ENCODE measurements at regions not wholly inside any gene's neighbourhood (a gene's known extent, or its start where the extent isn't known, plus 50 kb on each side); places are given as distances from the start of the nearest gene placed in this dataset.
A peak's percentile ranks its signal among the peaks of the same experiment; 100 is the strongest.

- Histone ChIP-seq H3K36me3 (no peaks in the 10 kb centered on the region), H3K27me3 (no peaks in the 10 kb centered on the region), H3K9me3 (ENCODE audit: low read depth) (peaks cover 6% of the 10 kb centered on the region), H3K4me1 (no peaks in the 10 kb centered on the region), H3K27ac (no peak overlapping the region), H3K9ac (no peak overlapping the region), H2AFZ (replicated peaks) (no peak overlapping the region), H4K20me1 (ENCODE audit: low read depth) (no peaks in the 10 kb centered on the region), H3K79me2 (ENCODE audit: low read depth) (no peaks in the 10 kb centered on the region), H3F3A (ENCODE audit: low read depth) (no peaks in the 10 kb centered on the region), H3K4me3 (no peak overlapping the region), H3K4me2 (no peak overlapping the region)
- no peak for TF ChIP-seq CTCF (IDR thresholded peaks at IDR 0.05)
- TF ChIP-seq EZH2 (IDR thresholded peaks at IDR 0.05) = no peak
- no peak for TF ChIP-seq EZH2phosphoT487 (IDR thresholded peaks at IDR 0.05)
- DNase-seq (ENCODE audit: low spot score) = peak; percentile 10
- Mint-ChIP-seq H3K9me3 (peaks cover 8% of the 10 kb centered on the region), H3K27ac (no peak overlapping the region), H3K4me1 (no peaks in the 10 kb centered on the region), H3K36me3 (no peaks in the 10 kb centered on the region), H3K27me3 (ENCODE audit: insufficient read depth, low read depth) (peaks cover 4% of the 10 kb centered on the region), H3K4me3 (no peak overlapping the region)
Observed at GRCh38 chr4:31343061-31343460, 622.9 kb downstream of the PCDH7 start.

- peaks cover 14% of the 10 kb centered on the region for H3F3A ChIP-seq (ENCODE audit: low read depth)
- no peak overlapping the region for H3K27ac Mint-ChIP-seq
- no peak overlapping the region for H3K4me3 Mint-ChIP-seq
Observed at GRCh38 chr4:31349907-31350306, 629.7 kb downstream of the PCDH7 start.

GRCh38 chr4:31351695-31352094 lies 631.5 kb downstream of the PCDH7 start:
- no peaks in the 10 kb centered on the region for H3K9me3 Mint-ChIP-seq
- Histone ChIP-seq H3K4me2 (no peak overlapping the region), H3K79me2 (ENCODE audit: low read depth) (no peaks in the 10 kb centered on the region), H2AFZ (replicated peaks) (no peak overlapping the region), H3K36me3 (no peaks in the 10 kb centered on the region), H3K4me3 (no peak overlapping the region), H4K20me1 (ENCODE audit: low read depth) (no peaks in the 10 kb centered on the region), H3K27ac (no peak overlapping the region), H3K9me3 (ENCODE audit: low read depth) (no peaks in the 10 kb centered on the region), H3K9ac (no peak overlapping the region), H3K4me1 (peaks cover 18% of the 10 kb centered on the region), H3F3A (ENCODE audit: low read depth) (peaks cover 14% of the 10 kb centered on the region), H3K27me3 (no peaks in the 10 kb centered on the region)
- H3K27me3 Mint-ChIP-seq (ENCODE audit: insufficient read depth, low read depth) = peaks cover 3% of the 10 kb centered on the region
- TF ChIP-seq EZH2 (IDR thresholded peaks at IDR 0.05) = no peak
- no peak for TF ChIP-seq CTCF (IDR thresholded peaks at IDR 0.05)
- TF ChIP-seq EZH2phosphoT487 (IDR thresholded peaks at IDR 0.05) = no peak
- H3K27ac Mint-ChIP-seq = no peak overlapping the region
- H3K4me1 Mint-ChIP-seq = peaks cover 4% of the 10 kb centered on the region
- no peak for DNase-seq (ENCODE audit: low spot score)
- no peaks in the 10 kb centered on the region for H3K36me3 Mint-ChIP-seq
- no peak overlapping the region for H3K4me3 Mint-ChIP-seq

More at GRCh38 chr4:31349907-31350306, 629.7 kb downstream of the PCDH7 start:
- H3K4me3 ChIP-seq = no peak overlapping the region
- peaks cover 4% of the 10 kb centered on the region for H3K4me1 Mint-ChIP-seq
- peak overlapping the region; percentile 70 for H3K4me2 ChIP-seq
- no peaks in the 10 kb centered on the region for H3K79me2 ChIP-seq (ENCODE audit: low read depth)
- H3K27me3 Mint-ChIP-seq (ENCODE audit: insufficient read depth, low read depth) = peaks cover 3% of the 10 kb centered on the region
- no peaks in the 10 kb centered on the region for H3K27me3 ChIP-seq
- TF ChIP-seq EZH2 (IDR thresholded peaks at IDR 0.05) = no peak
- no peak for TF ChIP-seq CTCF (IDR thresholded peaks at IDR 0.05)
- no peak for TF ChIP-seq EZH2phosphoT487 (IDR thresholded peaks at IDR 0.05)
- H3K9me3 ChIP-seq (ENCODE audit: low read depth) = no peaks in the 10 kb centered on the region
- H3K9ac ChIP-seq = no peak overlapping the region
- DNase-seq (ENCODE audit: low spot score) = peak; percentile 75
- H2AFZ ChIP-seq (replicated peaks) = no peak overlapping the region
- H3K27ac ChIP-seq = peak overlapping the region; percentile 72
- peaks cover 18% of the 10 kb centered on the region for H3K4me1 ChIP-seq
- H3K36me3 ChIP-seq = no peaks in the 10 kb centered on the region
- H4K20me1 ChIP-seq (ENCODE audit: low read depth) = no peaks in the 10 kb centered on the region
- H3K9me3 Mint-ChIP-seq = no peaks in the 10 kb centered on the region
- H3K36me3 Mint-ChIP-seq = no peaks in the 10 kb centered on the region

Data from neural progenitor cell (in vitro differentiated cells).